ENCODE measurements at regions not wholly inside any gene's neighbourhood (a gene's known extent, or its start where the extent isn't known, plus 50 kb on each side); places are given as distances from the start of the nearest gene placed in this dataset.

- DNase-seq (ENCODE audit: low read depth in 3 of 3), result no peak
These were observed 107.5 kb upstream of the PDE3A start for GRCh38 chr12:20260851-20261250.

DNA sequence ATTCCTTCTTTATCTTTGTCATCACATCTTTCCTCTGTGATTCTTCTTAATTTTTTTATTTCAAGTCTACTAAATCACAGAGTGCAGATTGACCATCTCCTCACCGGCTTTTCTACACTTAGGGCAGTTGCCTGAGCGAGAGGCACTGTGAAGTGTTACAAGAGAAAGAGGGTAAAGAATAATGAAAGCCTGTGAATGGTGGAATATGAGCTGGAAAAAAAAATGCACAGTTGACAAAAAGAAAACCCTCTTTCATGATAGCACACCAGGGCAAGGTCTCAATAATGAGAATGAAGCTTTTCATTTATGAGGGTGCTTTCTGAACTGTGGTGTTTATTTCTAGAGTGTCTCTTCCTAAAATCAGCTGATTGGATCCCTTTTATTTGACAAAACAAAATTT, 106.2 kb upstream of the PDE3A start:
- no peak for DNase-seq (ENCODE audit: low read depth in 3 of 3)

- no peak for DNase-seq (ENCODE audit: low read depth in 3 of 3)
These were observed 104.3 kb upstream of the PDE3A start for GRCh38 chr12:20264026-20264425.

DNA sequence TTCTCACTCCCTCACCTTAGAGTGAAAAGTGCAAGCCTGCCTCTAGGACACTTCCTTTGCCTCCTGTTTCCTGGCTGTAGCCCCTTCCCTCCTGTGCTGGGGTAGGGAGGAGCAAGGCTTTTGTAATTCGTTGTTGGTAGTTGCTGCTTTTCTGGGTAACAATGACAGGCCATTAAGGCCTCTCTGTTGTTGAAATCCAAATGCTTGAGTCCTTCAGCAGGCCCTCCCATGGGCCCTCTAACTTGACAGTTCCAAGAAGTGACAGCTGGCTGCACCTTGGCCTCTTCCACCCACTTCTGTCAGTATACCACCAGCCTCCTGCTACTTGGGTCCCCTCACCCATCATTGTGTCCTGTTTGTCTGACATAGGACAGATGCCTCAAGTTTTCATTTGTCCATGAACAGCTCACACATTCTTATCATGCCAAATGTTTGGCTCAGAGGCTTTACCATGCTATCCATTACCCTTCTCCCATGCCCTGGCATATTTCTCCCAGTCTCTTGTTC, 103.7 kb upstream of the PDE3A start:
- DNase-seq (ENCODE audit: low read depth in 3 of 3), result no peak

GRCh38 chr12:20268121-20268732, 100.1 kb upstream of the PDE3A start:
- DNase-seq (ENCODE audit: low read depth in 3 of 3), result no peak

DNA sequence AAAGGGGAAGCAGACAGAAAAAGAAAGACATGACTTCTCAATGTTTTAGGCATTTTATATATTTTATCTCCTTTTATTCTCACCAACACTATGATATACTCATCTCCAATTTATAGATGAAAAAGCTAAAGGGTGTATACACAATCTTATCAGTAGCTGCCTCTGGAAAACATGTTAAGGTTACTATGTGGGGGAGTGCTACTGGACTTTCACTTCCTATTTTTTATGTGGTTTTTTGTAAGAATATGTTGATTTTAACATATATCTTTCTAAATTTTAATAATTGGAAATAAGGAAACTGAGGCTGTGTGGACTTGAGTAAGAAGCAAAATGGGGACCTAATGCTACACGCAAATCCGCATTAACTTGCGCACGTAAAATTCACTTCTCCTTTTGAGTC, 99.6 kb upstream of the PDE3A start:
- no peak for DNase-seq (ENCODE audit: low read depth in 3 of 3)

DNA sequence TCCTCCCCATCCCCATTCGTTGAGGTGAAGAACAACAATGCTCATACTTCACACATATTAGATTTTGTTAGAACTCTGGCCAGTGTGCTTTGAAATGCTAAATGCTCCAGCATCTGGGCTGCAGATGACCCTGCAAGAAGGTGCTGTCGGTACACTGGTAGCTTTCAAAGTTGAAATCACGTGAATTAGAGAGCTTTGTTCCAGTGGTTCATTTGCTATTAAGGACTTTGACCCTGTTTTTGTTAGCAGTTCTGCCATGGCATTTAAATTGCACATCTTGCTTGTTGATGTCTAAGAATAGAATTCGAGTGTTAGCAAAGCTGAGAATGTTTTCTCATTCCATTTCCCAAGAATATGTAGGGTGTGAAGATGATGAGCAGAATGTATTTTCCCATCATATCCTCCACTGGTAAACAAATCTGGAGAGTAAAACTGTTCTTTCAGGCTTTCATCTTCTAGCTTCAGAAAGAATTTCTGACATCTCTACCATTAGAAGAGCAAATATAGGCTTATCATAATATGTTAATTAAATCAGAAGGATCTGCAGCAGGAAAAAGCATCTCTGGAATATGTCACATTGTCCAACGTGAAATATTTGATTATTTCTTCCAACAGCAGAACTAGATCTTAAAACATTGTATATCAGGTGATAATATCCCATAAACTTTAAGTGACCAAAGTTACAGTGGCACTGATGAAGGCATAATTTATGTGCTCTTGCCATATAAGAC, 98.8 kb upstream of the PDE3A start:
- no peak for DNase-seq (ENCODE audit: low read depth in 3 of 3)

GRCh38 chr12:20270557-20270956, 97.8 kb upstream of the PDE3A start:
- DNase-seq (ENCODE audit: low read depth in 3 of 3), result no peak

DNA sequence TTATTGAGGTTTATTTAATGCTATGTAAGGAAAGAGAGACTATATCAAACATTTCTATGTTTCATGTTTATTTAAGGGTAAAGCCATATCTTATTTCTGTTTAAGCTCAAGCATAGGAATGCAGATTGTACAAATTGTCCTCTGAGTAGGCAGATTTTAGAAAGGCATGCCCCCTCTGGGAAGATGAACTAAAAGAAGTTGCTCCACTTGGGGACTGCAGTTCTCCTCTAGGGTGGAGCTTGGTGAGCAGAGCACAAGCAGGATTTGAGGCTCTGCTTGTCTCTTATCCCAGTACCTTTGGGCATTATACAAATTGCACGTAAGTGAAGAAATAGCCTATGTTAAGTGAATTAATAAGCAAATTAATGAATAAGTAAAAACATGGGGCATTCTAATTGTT, 96.2 kb upstream of the PDE3A start:
- no peak for DNase-seq (ENCODE audit: low read depth in 3 of 3)

DNA sequence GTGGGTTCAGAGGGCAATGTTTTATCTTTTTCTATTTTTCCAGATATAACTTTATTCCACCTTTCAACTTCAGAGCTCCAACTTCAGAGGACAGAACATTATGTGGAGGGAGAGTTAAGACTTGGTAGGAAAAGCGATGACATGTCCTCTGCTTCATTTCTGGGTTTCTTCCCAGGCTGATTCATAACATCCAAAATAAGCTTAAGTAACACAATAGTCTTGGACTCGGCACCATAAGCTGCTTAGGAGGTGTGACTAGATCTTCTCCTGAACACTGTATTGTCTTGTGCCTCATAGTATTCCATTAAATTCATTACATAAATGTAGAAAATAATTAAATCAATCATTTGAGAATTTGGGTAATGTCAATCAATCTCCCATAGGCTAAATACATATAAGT, 95.5 kb upstream of the PDE3A start:
- no peak for DNase-seq (ENCODE audit: low read depth in 3 of 3)

- no peak for DNase-seq (ENCODE audit: low read depth in 3 of 3)
These were observed 94.3 kb upstream of the PDE3A start for GRCh38 chr12:20274008-20274407.

DNA sequence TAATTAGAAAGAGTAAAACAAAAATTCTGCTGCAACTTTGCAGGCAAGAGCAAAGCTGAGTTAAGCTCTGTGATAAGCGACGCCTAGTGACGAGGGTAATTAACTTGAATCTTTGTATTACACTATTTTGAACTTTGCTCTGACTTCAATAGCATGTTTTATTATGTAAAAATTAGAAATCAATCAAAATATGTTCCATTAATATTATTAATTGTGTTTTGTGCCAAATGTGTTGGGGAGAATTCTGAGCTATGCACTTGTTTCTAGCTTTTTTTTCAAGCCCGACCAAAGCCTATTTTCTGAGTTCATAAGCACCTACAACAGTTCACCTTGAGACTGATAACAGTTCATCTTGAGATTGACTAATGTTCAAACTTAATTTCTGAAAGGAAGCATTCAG, 90.1 kb upstream of the PDE3A start:
- DNase-seq (ENCODE audit: low read depth in 3 of 3), result no peak

DNA sequence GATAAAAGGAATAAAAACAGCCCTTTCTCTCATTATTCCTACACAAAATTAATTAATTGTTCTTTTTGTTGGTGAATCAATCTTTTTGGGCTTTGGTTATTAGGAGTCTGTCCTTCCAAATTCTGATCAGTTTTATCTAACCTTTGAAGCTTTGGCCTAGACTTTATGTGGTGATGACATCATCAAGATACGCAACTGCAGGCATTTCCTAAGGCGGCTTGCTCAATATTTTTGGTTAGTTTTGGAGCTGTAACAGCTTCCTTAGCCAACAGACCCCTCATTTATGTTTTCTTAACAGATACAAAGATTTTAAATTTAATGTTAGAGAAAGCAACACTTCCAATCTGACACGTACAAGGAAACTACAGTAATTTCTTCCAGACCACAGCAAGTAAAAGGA, 87.8 kb upstream of the PDE3A start:
- DNase-seq (ENCODE audit: low read depth in 3 of 3), result no peak

DNA sequence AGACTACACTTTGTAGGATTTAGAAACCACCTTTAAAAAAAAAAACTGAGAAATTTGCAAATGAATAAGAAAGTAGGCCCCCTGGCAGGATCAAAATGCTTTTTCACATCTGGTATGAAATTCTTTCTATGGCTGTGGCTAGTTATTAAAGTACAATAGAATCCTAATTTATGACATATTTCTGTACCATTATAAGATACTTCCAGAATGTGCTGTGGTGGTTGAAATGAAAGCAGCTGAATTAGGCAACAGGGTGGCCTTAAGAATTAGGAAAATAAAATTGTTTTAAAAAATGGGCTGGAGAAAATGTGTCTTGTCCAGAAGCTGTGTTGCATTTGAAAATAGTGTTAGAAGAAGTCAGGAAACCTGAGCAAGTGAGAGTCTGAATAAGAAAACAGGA, 85.9 kb upstream of the PDE3A start:
- DNase-seq (ENCODE audit: low read depth in 3 of 3), result no peak

- DNase-seq (ENCODE audit: low read depth in 3 of 3), result no peak
These were observed 84.9 kb upstream of the PDE3A start for GRCh38 chr12:20283482-20283881.

DNA sequence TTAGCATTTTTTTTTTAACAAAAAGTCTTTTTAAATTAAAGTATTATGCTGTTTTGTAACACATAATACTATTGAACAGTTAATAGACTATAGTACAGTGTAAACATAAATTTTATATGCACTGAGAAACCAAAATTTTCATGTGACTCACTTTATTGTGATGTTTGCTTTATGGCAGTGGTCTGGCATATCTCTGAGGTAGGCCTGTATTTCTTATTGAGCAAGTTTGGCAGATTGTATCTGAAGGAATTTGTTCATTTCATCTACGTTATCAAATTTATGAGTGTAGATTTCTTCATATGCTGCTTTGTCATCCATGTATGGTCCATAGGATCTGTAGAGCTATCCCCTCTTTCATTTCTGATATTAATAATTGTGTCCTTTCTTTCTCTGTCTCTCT, 78.8 kb upstream of the PDE3A start:
- DNase-seq (ENCODE audit: low read depth in 3 of 3), result no peak

DNA sequence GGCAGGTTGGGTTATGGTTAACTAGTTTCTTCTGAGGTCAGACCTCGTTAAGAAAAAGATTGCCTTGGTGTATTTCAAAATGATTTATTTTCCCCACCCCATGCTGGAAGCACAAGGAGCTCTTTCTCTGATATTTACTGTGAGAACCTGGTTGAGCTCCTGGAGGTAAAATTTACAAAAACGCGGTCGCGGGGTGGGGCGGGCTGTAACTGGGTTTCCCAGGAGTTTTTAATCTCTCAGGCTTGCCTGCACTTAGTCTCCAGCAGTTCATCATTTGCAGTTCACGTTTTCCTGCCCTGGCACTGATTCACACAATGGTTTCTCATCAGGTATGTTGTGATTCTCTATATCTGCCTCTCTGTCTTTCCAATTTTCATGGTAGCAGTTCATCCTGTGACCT, 67.9 kb upstream of the PDE3A start:
- no peak for DNase-seq (ENCODE audit: low read depth in 3 of 3)

- no peak for DNase-seq (ENCODE audit: low read depth in 3 of 3)
These were observed 62.9 kb upstream of the PDE3A start for GRCh38 chr12:20305470-20305869.

DNA sequence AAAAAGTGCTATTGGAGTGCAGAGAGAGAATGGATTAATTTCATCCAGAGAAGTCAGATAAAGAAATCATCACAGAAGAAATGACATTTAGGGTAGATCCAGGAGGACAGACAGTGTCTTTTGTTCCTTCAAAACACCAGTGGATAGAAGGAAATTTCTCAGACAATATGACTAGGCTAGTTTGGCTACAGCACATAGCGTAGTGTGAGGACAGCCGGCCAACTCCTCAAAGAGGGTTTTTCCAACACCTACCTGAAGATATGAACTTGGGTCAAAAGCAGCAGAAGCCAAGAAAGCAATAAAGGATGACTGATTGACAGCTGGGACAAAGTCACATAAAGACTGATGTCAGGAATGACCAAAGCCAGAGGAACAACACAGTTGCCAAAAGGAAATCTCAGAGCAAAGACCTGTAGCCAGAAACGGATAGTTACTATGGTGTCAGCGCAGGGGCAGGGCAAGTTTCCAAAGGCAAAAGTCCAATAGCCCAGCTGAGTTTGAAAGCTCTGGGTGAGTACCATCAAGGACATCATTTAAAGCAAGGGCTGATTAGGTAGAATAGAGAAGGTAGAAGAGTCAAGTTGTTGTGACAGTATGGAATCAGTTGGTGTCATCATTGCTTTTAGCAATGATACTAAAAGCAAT, 58.7 kb upstream of the PDE3A start:
- no peak for DNase-seq (ENCODE audit: low read depth in 3 of 3)

DNA sequence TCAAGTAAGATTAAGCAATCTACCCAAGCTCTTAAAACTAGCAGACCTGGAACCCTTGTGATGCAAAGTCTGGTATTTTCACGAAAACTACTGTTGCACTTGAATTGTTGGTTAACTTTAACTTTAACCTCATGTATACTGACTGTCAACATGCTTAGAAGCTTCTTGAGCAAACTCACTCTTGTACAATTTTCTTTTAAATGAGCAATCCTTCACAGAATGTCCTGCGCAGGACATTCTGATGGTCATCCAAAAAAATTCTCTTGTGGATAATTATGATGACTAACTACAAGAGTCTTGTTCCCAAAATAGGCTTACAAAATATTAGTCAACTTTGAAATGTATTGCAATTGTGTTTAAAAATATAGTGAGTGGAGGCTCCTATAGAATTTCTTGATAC, 54.0 kb upstream of the PDE3A start:
- no peak for DNase-seq (ENCODE audit: low read depth in 3 of 3)

- DNase-seq (ENCODE audit: low read depth in 3 of 3), result no peak
These were observed 50.8 kb upstream of the PDE3A start for GRCh38 chr12:20317554-20317953.

Data from stimulated activated CD4-positive, alpha-beta T cell treated with anti-CD3 and anti-CD28 coated beads, TNF-alpha, amount 100 ng/mL, for 48 hours (primary cell).